ENCODE measurements at regions not wholly inside any gene's neighbourhood (a gene's known extent, or its start where the extent isn't known, plus 50 kb on each side); places are given as distances from the start of the nearest gene placed in this dataset.

DNA sequence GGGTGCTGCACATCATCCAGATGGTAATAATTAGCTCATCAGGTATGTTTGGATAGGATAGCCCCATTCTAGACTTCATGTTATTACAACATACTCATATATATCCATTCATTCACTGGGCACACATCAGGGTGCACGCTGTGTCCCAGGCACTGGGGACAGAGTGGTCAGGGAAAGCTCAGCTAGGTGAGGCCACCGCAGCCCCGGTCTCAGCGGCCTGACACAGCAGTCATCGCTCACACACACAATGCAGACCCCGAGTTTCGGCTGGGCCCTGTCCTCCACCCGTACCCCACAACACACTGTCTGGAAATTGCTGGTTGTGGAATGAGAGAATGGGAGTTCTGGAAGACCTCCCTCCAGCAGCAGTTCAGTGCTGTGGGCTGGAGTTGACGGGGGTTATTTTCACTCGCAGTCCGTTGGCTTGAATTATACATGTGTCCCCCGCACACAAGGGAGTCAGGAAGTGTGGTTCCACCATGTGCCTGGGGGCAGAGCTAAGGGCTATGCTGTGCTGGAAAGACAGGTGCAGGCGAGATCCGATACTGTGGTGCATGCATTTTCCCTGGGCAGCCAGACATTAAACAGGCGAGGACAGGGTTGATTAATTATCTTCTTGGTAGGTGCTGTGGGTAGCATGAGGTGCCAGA, 257.6 kb downstream of the TEX29 start:
- TF ChIP-seq, protein P1, sequence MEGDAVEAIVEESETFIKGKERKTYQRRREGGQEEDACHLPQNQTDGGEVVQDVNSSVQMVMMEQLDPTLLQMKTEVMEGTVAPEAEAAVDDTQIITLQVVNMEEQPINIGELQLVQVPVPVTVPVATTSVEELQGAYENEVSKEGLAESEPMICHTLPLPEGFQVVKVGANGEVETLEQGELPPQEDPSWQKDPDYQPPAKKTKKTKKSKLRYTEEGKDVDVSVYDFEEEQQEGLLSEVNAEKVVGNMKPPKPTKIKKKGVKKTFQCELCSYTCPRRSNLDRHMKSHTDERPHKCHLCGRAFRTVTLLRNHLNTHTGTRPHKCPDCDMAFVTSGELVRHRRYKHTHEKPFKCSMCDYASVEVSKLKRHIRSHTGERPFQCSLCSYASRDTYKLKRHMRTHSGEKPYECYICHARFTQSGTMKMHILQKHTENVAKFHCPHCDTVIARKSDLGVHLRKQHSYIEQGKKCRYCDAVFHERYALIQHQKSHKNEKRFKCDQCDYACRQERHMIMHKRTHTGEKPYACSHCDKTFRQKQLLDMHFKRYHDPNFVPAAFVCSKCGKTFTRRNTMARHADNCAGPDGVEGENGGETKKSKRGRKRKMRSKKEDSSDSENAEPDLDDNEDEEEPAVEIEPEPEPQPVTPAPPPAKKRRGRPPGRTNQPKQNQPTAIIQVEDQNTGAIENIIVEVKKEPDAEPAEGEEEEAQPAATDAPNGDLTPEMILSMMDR (IDR thresholded peaks at IDR 0.05) = no peak
- no peak for TF ChIP-seq POLR2A (IDR thresholded peaks at IDR 0.05)
